ENCODE measurements at regions not wholly inside any gene's neighbourhood (a gene's known extent, or its start where the extent isn't known, plus 50 kb on each side); places are given as distances from the start of the nearest gene placed in this dataset.

GRCh38 chr6:156031516-156031915, 575.9 kb upstream of the NOX3 start:
- TF ChIP-seq CTCF (IDR thresholded peaks at IDR 0.05) (no peak), EP300 (IDR thresholded peaks at IDR 0.05; ENCODE audit: low read depth) (no peak), POLR2AphosphoS5 (IDR thresholded peaks at IDR 0.05) (no peak), POLR2A (IDR thresholded peaks at IDR 0.05) (no peak)
